ENCODE measurements at regions not wholly inside any gene's neighbourhood (a gene's known extent, or its start where the extent isn't known, plus 50 kb on each side); places are given as distances from the start of the nearest gene placed in this dataset.
"Not testable (repeated sequence)": the region's sequence is repeated elsewhere in the genome, so short reads cannot be mapped to it uniquely, and the experiment has no call there.

GRCh38 chr5:9813305-9813704 is 183.2 kb upstream of the TAS2R1 start:
- no peak overlapping the region for H3K9ac ChIP-seq (ENCODE audit: low read length in 5 of 5)
- H3K4me3 ChIP-seq (ENCODE audit: low read depth in 1 of 5, low read length in 5 of 5) = no peak overlapping the region
- H3K36me3 ChIP-seq (ENCODE audit: control insufficient read depth in 5 of 5, insufficient read depth in 5 of 5, low read length in 5 of 5) = no peaks in the 10 kb centered on the region
- H3K27me3 ChIP-seq (ENCODE audit: control insufficient read depth in 5 of 5, insufficient read depth in 4 of 5, low read length in 5 of 5) = peaks cover 0 to 3% (median 0%) of the 10 kb centered on the region in 5 donors
- peaks cover 0 to 2% (median 0%) of the 10 kb centered on the region in 5 donors for H3K9me3 ChIP-seq (ENCODE audit: control insufficient read depth in 5 of 5, low read length in 5 of 5)
- H3K4me1 ChIP-seq (ENCODE audit: control insufficient read depth in 5 of 5, insufficient read depth in 5 of 5, low read length in 5 of 5) = no peaks in the 10 kb centered on the region
- no peak overlapping the region for H3K27ac ChIP-seq (ENCODE audit: low read depth, low read length)

GRCh38 chr5:9807366-9807765 is 177.2 kb upstream of the TAS2R1 start:
- H3K4me1 ChIP-seq (ENCODE audit: control insufficient read depth in 5 of 5, insufficient read depth in 5 of 5, low read length in 5 of 5); H3K27ac ChIP-seq (ENCODE audit: low read depth, low read length); H3K27me3 ChIP-seq (ENCODE audit: control insufficient read depth in 5 of 5, insufficient read depth in 4 of 5, low read length in 5 of 5); H3K9me3 ChIP-seq (ENCODE audit: control insufficient read depth in 5 of 5, low read length in 5 of 5); H3K4me3 ChIP-seq (ENCODE audit: low read depth in 1 of 5, low read length in 5 of 5); H3K36me3 ChIP-seq (ENCODE audit: control insufficient read depth in 5 of 5, insufficient read depth in 5 of 5, low read length in 5 of 5); H3K9ac ChIP-seq (ENCODE audit: low read length in 5 of 5): not testable (repeated sequence)

- no peak overlapping the region for H3K9ac ChIP-seq (ENCODE audit: low read length in 5 of 5)
- H3K27me3 ChIP-seq (ENCODE audit: control insufficient read depth in 5 of 5, insufficient read depth in 4 of 5, low read length in 5 of 5) = peaks cover 0 to 2% (median 0%) of the 10 kb centered on the region in 5 donors
- H3K4me1 ChIP-seq (ENCODE audit: control insufficient read depth in 5 of 5, insufficient read depth in 5 of 5, low read length in 5 of 5) = no peaks in the 10 kb centered on the region
- H3K27ac ChIP-seq (ENCODE audit: low read depth, low read length) = no peak overlapping the region
- H3K36me3 ChIP-seq (ENCODE audit: control insufficient read depth in 5 of 5, insufficient read depth in 5 of 5, low read length in 5 of 5) = no peaks in the 10 kb centered on the region
- H3K4me3 ChIP-seq (ENCODE audit: low read depth in 1 of 5, low read length in 5 of 5) = no peak overlapping the region
- no peaks in the 10 kb centered on the region for H3K9me3 ChIP-seq (ENCODE audit: control insufficient read depth in 5 of 5, low read length in 5 of 5)
These were observed 171.8 kb upstream of the TAS2R1 start for GRCh38 chr5:9801908-9802307.

- Histone ChIP-seq H3K4me1 (ENCODE audit: control insufficient read depth in 5 of 5, insufficient read depth in 5 of 5, low read length in 5 of 5) (no peaks in the 10 kb centered on the region), H3K9ac (ENCODE audit: low read length in 5 of 5) (no peak overlapping the region), H3K27ac (ENCODE audit: low read depth, low read length) (no peak overlapping the region), H3K27me3 (ENCODE audit: control insufficient read depth in 5 of 5, insufficient read depth in 4 of 5, low read length in 5 of 5) (peaks cover 0 to 2% (median 0%) of the 10 kb centered on the region in 5 donors), H3K9me3 (ENCODE audit: control insufficient read depth in 5 of 5, low read length in 5 of 5) (no peaks in the 10 kb centered on the region), H3K4me3 (ENCODE audit: low read depth in 1 of 5, low read length in 5 of 5) (no peak overlapping the region), H3K36me3 (ENCODE audit: control insufficient read depth in 5 of 5, insufficient read depth in 5 of 5, low read length in 5 of 5) (no peaks in the 10 kb centered on the region)
These were observed 169.5 kb upstream of the TAS2R1 start for GRCh38 chr5:9799606-9800005.

- H3K9me3 ChIP-seq (ENCODE audit: control insufficient read depth in 5 of 5, low read length in 5 of 5) = no peaks in the 10 kb centered on the region
- no peaks in the 10 kb centered on the region for H3K36me3 ChIP-seq (ENCODE audit: control insufficient read depth in 5 of 5, insufficient read depth in 5 of 5, low read length in 5 of 5)
- H3K27ac ChIP-seq (ENCODE audit: low read depth, low read length) = no peak overlapping the region
- no peak overlapping the region for H3K9ac ChIP-seq (ENCODE audit: low read length in 5 of 5)
- H3K27me3 ChIP-seq (ENCODE audit: control insufficient read depth in 5 of 5, insufficient read depth in 4 of 5, low read length in 5 of 5) = no peaks in the 10 kb centered on the region
- H3K4me3 ChIP-seq (ENCODE audit: low read depth in 1 of 5, low read length in 5 of 5) = no peak overlapping the region
- H3K4me1 ChIP-seq (ENCODE audit: control insufficient read depth in 5 of 5, insufficient read depth in 5 of 5, low read length in 5 of 5) = peaks cover 0 to 3% (median 0%) of the 10 kb centered on the region in 5 donors
These were observed 160.1 kb upstream of the TAS2R1 start for GRCh38 chr5:9790276-9790675.

- H3K27ac ChIP-seq (ENCODE audit: low read depth, low read length) = no peak overlapping the region
- H3K4me1 ChIP-seq (ENCODE audit: control insufficient read depth in 5 of 5, insufficient read depth in 5 of 5, low read length in 5 of 5) = peaks cover 0 to 3% (median 0%) of the 10 kb centered on the region in 5 donors
- no peak overlapping the region for H3K4me3 ChIP-seq (ENCODE audit: low read depth in 1 of 5, low read length in 5 of 5)
- no peaks in the 10 kb centered on the region for H3K27me3 ChIP-seq (ENCODE audit: control insufficient read depth in 5 of 5, insufficient read depth in 4 of 5, low read length in 5 of 5)
- no peaks in the 10 kb centered on the region for H3K36me3 ChIP-seq (ENCODE audit: control insufficient read depth in 5 of 5, insufficient read depth in 5 of 5, low read length in 5 of 5)
- H3K9ac ChIP-seq (ENCODE audit: low read length in 5 of 5) = no peak overlapping the region
- no peaks in the 10 kb centered on the region for H3K9me3 ChIP-seq (ENCODE audit: control insufficient read depth in 5 of 5, low read length in 5 of 5)
These were observed 159.6 kb upstream of the TAS2R1 start for GRCh38 chr5:9789777-9790176.

- H3K9ac ChIP-seq (ENCODE audit: low read length in 5 of 5) = no peak overlapping the region
- no peak overlapping the region for H3K27ac ChIP-seq (ENCODE audit: low read depth, low read length)
- H3K27me3 ChIP-seq (ENCODE audit: control insufficient read depth in 5 of 5, insufficient read depth in 4 of 5, low read length in 5 of 5) = no peaks in the 10 kb centered on the region
- no peaks in the 10 kb centered on the region for H3K36me3 ChIP-seq (ENCODE audit: control insufficient read depth in 5 of 5, insufficient read depth in 5 of 5, low read length in 5 of 5)
- H3K4me3 ChIP-seq (ENCODE audit: low read depth in 1 of 5, low read length in 5 of 5) = no peak overlapping the region
- peaks cover 0 to 3% (median 0%) of the 10 kb centered on the region in 5 donors for H3K4me1 ChIP-seq (ENCODE audit: control insufficient read depth in 5 of 5, insufficient read depth in 5 of 5, low read length in 5 of 5)
- H3K9me3 ChIP-seq (ENCODE audit: control insufficient read depth in 5 of 5, low read length in 5 of 5) = no peaks in the 10 kb centered on the region
These were observed 157.9 kb upstream of the TAS2R1 start for GRCh38 chr5:9787861-9788600.

GRCh38 chr5:9786380-9787360 is 156.5 kb upstream of the TAS2R1 start:
- peaks cover 0 to 3% (median 0%) of the 10 kb centered on the region in 5 donors for H3K4me1 ChIP-seq (ENCODE audit: control insufficient read depth in 5 of 5, insufficient read depth in 5 of 5, low read length in 5 of 5)
- no peaks in the 10 kb centered on the region for H3K27me3 ChIP-seq (ENCODE audit: control insufficient read depth in 5 of 5, insufficient read depth in 4 of 5, low read length in 5 of 5)
- no peaks in the 10 kb centered on the region for H3K36me3 ChIP-seq (ENCODE audit: control insufficient read depth in 5 of 5, insufficient read depth in 5 of 5, low read length in 5 of 5)
- no peaks in the 10 kb centered on the region for H3K9me3 ChIP-seq (ENCODE audit: control insufficient read depth in 5 of 5, low read length in 5 of 5)
- H3K9ac ChIP-seq (ENCODE audit: low read length in 5 of 5) = no peak overlapping the region
- H3K27ac ChIP-seq (ENCODE audit: low read depth, low read length) = no peak overlapping the region
- H3K4me3 ChIP-seq (ENCODE audit: low read depth in 1 of 5, low read length in 5 of 5) = no peak overlapping the region

- peaks cover 0 to 7% (median 0%) of the 10 kb centered on the region in 5 donors for H3K9me3 ChIP-seq (ENCODE audit: control insufficient read depth in 5 of 5, low read length in 5 of 5)
These were observed 155.6 kb upstream of the TAS2R1 start for GRCh38 chr5:9785751-9786150.

GRCh38 chr5:9784231-9784630 is 154.1 kb upstream of the TAS2R1 start:
- peaks cover 0 to 13% (median 3%) of the 10 kb centered on the region in 5 donors for H3K9me3 ChIP-seq (ENCODE audit: control insufficient read depth in 5 of 5, low read length in 5 of 5)
- no peaks in the 10 kb centered on the region for H3K36me3 ChIP-seq (ENCODE audit: control insufficient read depth in 5 of 5, insufficient read depth in 5 of 5, low read length in 5 of 5)
- no peak overlapping the region for H3K9ac ChIP-seq (ENCODE audit: low read length in 5 of 5)
- H3K27me3 ChIP-seq (ENCODE audit: control insufficient read depth in 5 of 5, insufficient read depth in 4 of 5, low read length in 5 of 5) = no peaks in the 10 kb centered on the region
- no peaks in the 10 kb centered on the region for H3K4me1 ChIP-seq (ENCODE audit: control insufficient read depth in 5 of 5, insufficient read depth in 5 of 5, low read length in 5 of 5)
- no peak overlapping the region for H3K4me3 ChIP-seq (ENCODE audit: low read depth in 1 of 5, low read length in 5 of 5)
- H3K27ac ChIP-seq (ENCODE audit: low read depth, low read length) = no peak overlapping the region

More at GRCh38 chr5:9785751-9786150, 155.6 kb upstream of the TAS2R1 start:
- Histone ChIP-seq H3K27me3 (ENCODE audit: control insufficient read depth in 5 of 5, insufficient read depth in 4 of 5, low read length in 5 of 5) (no peaks in the 10 kb centered on the region), H3K36me3 (ENCODE audit: control insufficient read depth in 5 of 5, insufficient read depth in 5 of 5, low read length in 5 of 5) (no peaks in the 10 kb centered on the region), H3K27ac (ENCODE audit: low read depth, low read length) (no peak overlapping the region), H3K4me1 (ENCODE audit: control insufficient read depth in 5 of 5, insufficient read depth in 5 of 5, low read length in 5 of 5) (peaks cover 0 to 3% (median 0%) of the 10 kb centered on the region in 5 donors), H3K4me3 (ENCODE audit: low read depth in 1 of 5, low read length in 5 of 5) (no peak overlapping the region), H3K9ac (ENCODE audit: low read length in 5 of 5) (no peak overlapping the region)

All from subcutaneous abdominal adipose tissue (tissue), 5 donors.